Neural crest cell (in vitro differentiated cells): ENCODE measurements at regions not wholly inside any gene's neighbourhood (a gene's known extent, or its start where the extent isn't known, plus 50 kb on each side); places are given as distances from the start of the nearest gene placed in this dataset.
"Not testable (repeated sequence)": the region's sequence is repeated elsewhere in the genome, so short reads cannot be mapped to it uniquely, and the experiment has no call there.

Source experiments
- DNase-seq: peaks from one replicate; pipeline ENCODE4 v3.0.0; 2021; ENCODE audit warnings: low read depth, mixed read lengths, low spot score
- H3K27ac Mint-ChIP-seq: one replicate; pipeline ENCODE4 v1.8.0; 2021; ENCODE audit warnings: mild to moderate bottlenecking, mixed read lengths; ENCODE audit not compliant: unreplicated experiment
- H3K27me3 Mint-ChIP-seq: 2 replicates; pipeline ENCODE4 v1.8.0; 2021; ENCODE audit warnings: low read depth, mild to moderate bottlenecking, mixed read lengths
- H3K36me3 Mint-ChIP-seq: 2 replicates; pipeline ENCODE4 v1.8.0; 2021; ENCODE audit warnings: low read depth, mild to moderate bottlenecking, mixed read lengths
- H3K4me1 Mint-ChIP-seq: 2 replicates; pipeline ENCODE4 v1.8.0; 2021; ENCODE audit warnings: mixed read lengths
- H3K4me3 Mint-ChIP-seq: one replicate; pipeline ENCODE4 v1.8.0; 2021; ENCODE audit warnings: mild to moderate bottlenecking, mixed read lengths
- H3K9me3 Mint-ChIP-seq: 2 replicates; pipeline ENCODE4 v1.8.0; 2021; ENCODE audit warnings: mixed read lengths

GRCh38 chr4:131734321-131734720 lies 1414.8 kb upstream of the PCDH10 start:
- not testable (repeated sequence) for DNase-seq, H3K27ac Mint-ChIP-seq, H3K9me3 Mint-ChIP-seq, H3K27me3 Mint-ChIP-seq, H3K4me3 Mint-ChIP-seq, H3K36me3 Mint-ChIP-seq, H3K4me1 Mint-ChIP-seq

DNA sequence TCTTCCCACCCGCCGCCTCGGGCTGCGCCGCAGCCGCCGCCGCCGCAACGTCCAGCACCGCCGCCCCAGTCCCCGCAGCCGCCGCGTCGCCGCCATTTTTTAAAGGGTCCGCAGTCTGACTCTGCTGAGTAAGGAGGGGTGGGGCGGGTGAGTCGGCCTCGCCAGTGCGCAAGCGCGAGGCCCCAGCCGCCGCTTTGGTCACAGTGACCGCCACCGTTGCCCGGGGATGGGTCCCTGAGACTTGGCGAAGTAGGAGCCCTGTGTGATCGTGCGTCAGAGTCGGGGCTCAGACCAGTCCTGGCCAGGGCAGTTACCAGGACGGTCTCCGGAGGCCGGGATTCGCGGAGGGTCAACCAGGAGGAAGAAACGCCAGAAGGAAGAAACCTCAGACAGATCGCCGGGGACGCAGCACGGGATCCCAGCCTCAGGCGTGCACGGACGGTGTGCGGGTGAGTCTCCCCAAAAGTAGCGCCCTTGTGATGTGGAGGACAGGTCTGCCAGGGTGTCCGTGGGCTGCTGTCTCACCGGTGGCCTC lies 1414.2 kb upstream of the PCDH10 start:
- not testable (repeated sequence) for H3K4me1 Mint-ChIP-seq, H3K27me3 Mint-ChIP-seq, H3K4me3 Mint-ChIP-seq, H3K27ac Mint-ChIP-seq, H3K9me3 Mint-ChIP-seq, H3K36me3 Mint-ChIP-seq, DNase-seq

GRCh38 chr4:131738991-131739390 lies 1410.1 kb upstream of the PCDH10 start:
- H3K9me3 Mint-ChIP-seq, H3K4me3 Mint-ChIP-seq, H3K27ac Mint-ChIP-seq, H3K4me1 Mint-ChIP-seq, DNase-seq, H3K27me3 Mint-ChIP-seq, H3K36me3 Mint-ChIP-seq: not testable (repeated sequence)

DNA sequence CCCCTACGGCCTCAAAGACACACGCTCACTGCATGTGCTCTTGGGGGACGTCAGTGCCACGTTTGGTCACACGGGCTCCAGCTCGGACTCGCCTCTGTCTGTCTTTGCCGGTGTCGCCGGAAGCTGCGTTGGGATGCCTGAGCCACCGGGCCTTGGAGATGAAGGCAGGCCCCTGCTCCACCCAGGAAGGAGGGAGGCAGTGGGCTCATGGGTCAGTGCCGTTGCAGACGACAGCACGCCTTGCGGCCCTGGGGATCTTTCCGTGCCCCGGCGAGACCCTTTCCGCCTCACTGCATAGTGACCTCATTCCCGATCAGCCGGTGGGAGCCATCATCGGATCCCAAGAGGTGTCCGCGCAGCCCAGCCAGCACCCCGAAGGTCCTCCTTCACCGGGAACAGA lies 1407.3 kb upstream of the PCDH10 start:
- not testable (repeated sequence) for DNase-seq, H3K27me3 Mint-ChIP-seq, H3K27ac Mint-ChIP-seq, H3K4me3 Mint-ChIP-seq, H3K9me3 Mint-ChIP-seq, H3K4me1 Mint-ChIP-seq, H3K36me3 Mint-ChIP-seq

DNA sequence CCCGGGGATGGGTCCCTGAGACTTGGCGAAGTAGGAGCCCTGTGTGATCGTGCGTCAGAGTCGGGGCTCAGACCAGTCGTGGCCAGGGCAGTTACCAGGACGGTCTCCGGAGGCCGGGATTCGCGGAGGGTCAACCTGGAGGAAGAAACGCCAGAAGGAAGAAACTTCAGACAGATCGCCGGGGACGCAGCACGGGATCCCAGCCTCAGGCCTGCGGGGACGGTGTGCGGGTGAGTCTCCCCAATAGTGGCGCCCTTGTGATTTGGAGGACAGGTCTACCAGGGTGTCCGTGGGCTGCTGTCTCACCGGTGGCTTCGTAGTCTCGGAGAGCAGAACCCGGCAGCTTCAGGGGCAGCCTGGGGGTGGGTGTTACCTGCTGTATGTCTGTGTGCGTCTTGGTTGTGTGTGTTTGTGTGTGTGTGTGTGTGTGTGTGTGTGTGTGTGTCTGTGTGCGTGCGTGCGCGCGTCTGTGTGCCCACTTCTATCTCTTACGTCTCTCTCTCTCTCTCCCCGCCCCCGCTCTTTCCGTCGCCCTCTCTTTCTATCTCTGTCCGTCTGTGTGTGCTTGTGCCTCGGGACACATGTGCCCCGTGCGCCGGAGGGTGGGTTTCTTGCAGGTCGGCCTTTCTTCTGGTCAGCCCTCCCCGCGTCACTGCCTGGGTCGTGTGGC lies 1406.4 kb upstream of the PCDH10 start:
- H3K9me3 Mint-ChIP-seq, H3K27ac Mint-ChIP-seq, H3K4me3 Mint-ChIP-seq, H3K27me3 Mint-ChIP-seq, H3K36me3 Mint-ChIP-seq, DNase-seq, H3K4me1 Mint-ChIP-seq: not testable (repeated sequence)

GRCh38 chr4:131743348-131743747 lies 1405.7 kb upstream of the PCDH10 start:
- H3K9me3 Mint-ChIP-seq, H3K4me3 Mint-ChIP-seq, H3K27me3 Mint-ChIP-seq, DNase-seq, H3K4me1 Mint-ChIP-seq, H3K36me3 Mint-ChIP-seq, H3K27ac Mint-ChIP-seq: not testable (repeated sequence)

GRCh38 chr4:131747203-131747602 lies 1401.9 kb upstream of the PCDH10 start:
- H3K27me3 Mint-ChIP-seq, H3K36me3 Mint-ChIP-seq, H3K4me3 Mint-ChIP-seq, H3K4me1 Mint-ChIP-seq, H3K27ac Mint-ChIP-seq, H3K9me3 Mint-ChIP-seq, DNase-seq: not testable (repeated sequence)

DNA sequence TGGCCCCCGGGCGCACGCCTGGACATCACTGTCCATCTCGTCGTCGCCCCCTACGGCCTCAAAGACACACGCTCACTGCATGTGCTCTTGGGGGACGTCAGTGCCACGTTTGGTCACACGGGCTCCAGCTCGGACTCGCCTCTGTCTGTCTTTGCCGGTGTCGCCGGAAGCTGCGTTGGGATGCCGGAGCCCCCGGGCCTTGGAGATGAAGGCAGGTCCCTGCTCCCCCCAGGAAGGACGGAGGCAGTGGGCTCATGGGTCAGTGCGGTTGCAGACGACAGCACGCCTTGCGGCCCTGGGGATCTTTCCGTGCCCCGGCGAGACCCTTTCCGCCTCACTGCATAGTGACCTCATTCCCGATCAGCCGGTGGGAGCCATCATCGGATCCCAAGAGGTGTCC lies 1399.9 kb upstream of the PCDH10 start:
- H3K4me1 Mint-ChIP-seq, H3K27me3 Mint-ChIP-seq, DNase-seq, H3K36me3 Mint-ChIP-seq, H3K4me3 Mint-ChIP-seq, H3K27ac Mint-ChIP-seq, H3K9me3 Mint-ChIP-seq: not testable (repeated sequence)

DNA sequence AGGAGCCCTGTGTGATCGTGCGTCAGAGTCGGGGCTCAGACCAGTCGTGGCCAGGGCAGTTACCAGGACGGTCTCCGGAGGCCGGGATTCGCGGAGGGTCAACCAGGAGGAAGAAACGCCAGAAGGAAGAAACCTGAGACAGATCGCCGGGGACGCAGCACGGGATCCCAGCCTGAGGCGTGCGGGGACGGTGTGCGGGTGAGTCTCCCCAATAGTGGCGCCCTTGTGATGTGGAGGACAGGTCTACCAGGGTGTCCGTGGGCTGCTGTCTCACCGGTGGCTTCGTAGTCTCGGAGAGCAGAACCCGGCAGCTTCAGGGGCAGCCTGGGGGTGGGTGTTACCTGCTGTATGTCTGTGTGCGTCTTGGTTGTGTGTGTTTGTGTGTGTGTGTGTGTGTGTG lies 1399.1 kb upstream of the PCDH10 start:
- H3K27me3 Mint-ChIP-seq, H3K4me1 Mint-ChIP-seq, DNase-seq, H3K4me3 Mint-ChIP-seq, H3K9me3 Mint-ChIP-seq, H3K27ac Mint-ChIP-seq, H3K36me3 Mint-ChIP-seq: not testable (repeated sequence)

DNA sequence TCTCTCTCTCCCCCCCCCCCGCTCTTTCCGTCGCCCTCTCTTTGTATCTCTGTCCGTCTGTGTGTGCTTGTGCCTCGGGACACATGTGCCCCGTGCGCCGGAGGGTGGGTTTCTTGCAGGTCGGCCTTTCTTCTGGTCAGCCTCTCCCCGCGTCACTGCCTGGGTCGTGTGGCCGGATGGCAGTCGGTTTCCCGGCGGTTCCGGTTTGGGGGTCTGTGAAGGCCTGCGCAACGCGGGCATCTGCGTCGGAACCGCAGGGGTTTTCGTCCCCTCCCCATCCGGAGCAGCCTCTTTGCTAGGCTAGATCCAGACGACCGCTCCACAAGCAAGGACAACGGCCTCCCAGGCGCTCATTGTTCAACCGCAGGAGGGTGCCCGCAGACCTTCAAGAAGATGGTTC lies 1398.6 kb upstream of the PCDH10 start:
- not testable (repeated sequence) for H3K27me3 Mint-ChIP-seq, H3K9me3 Mint-ChIP-seq

DNA sequence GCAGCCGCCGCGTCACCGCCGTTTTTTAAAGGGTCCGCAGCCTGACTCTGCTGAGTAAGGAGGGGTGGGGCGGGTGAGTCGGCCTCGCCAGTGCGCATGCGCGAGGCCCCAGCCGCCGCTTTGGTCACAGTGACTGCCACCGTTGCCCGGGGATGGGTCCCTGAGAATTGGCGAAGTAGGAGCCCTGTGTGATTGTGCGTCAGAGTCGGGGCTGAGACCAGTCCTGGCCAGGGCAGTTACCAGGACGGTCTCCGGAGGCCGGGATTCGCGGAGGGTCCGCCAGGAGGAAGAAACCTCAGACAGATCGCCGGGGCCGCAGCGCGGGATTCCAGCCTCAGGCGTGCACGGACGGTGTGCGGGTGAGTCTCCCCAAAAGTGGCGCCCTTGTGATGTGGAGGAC lies 1386.9 kb upstream of the PCDH10 start:
- not testable (repeated sequence) for H3K36me3 Mint-ChIP-seq, H3K27me3 Mint-ChIP-seq, DNase-seq, H3K9me3 Mint-ChIP-seq, H3K4me1 Mint-ChIP-seq, H3K4me3 Mint-ChIP-seq, H3K27ac Mint-ChIP-seq

More for the DNA sequence above, 1398.6 kb upstream of the PCDH10 start:
- H3K36me3 Mint-ChIP-seq, H3K4me1 Mint-ChIP-seq, H3K27ac Mint-ChIP-seq, H3K4me3 Mint-ChIP-seq: not testable (repeated sequence)
- DNase-seq = peak; percentile 11
